Stomach (tissue), 8 donors: ENCODE measurements at regions not wholly inside any gene's neighbourhood (a gene's known extent, or its start where the extent isn't known, plus 50 kb on each side); places are given as distances from the start of the nearest gene placed in this dataset.

ENCODE experiments used
- DNase-seq, 2 donors: peaks; one replicate each; pipeline versions ENCODE4 v3.0.0 to v3.0.0-alpha.2; 2013 to 2019
- H3K27ac ChIP-seq, 5 donors: fragments of 200-600 bp in 4 of 5; sonication (generic) in 4 of 5; one replicate each; pipeline ENCODE4 v1.5.1; 2013 to 2019; ENCODE audit warnings: mild to moderate bottlenecking in 1 of 5, moderate library complexity in 1 of 5
- H3K27me3 ChIP-seq, 3 donors: fragments of 200-600 bp; sonication (generic); one replicate each; pipeline ENCODE4 v1.5.1; 2017 to 2019; ENCODE audit warnings: mixed run types in 1 of 3
- H3K36me3 ChIP-seq, 4 donors: fragments of 200-600 bp; sonication (generic); 1 replicate in 3 of 4; 2 replicates in 1 of 4; pipeline ENCODE4 v1.5.1; 2016 to 2019
- H3K4me1 ChIP-seq, 4 donors: fragments of 200-600 bp; sonication (generic); one replicate each; pipeline ENCODE4 v1.5.1; 2016 to 2019
- H3K4me3 ChIP-seq, 4 donors: fragments of 200-600 bp; sonication (generic) in 3 of 4; one replicate each; pipeline ENCODE4 v1.5.1; 2016 to 2019; ENCODE audit warnings: mild to moderate bottlenecking in 1 of 4
- H3K9me3 ChIP-seq, 4 donors: fragments of 200-600 bp; sonication (generic); one replicate each; pipeline ENCODE4 v1.5.1; 2016 to 2019
- EP300 ChIP-seq: sonication (generic); formaldehyde crosslinking; IDR thresholded peaks from one replicate; pipeline ENCODE4 v1.6.1; 2017; ENCODE audit warnings: antibody characterized with exemption
- POLR2A ChIP-seq, 4 donors: fragments of 450-650 bp; IDR thresholded peaks; one replicate each; pipeline ENCODE4 v1.6.1; 2016; ENCODE audit warnings: antibody characterized with exemption in 4 of 4, control low read depth in 2 of 4, mild to moderate bottlenecking in 1 of 4, moderate library complexity in 1 of 4
- POLR2AphosphoS5 ChIP-seq, 3 donors: sonication (generic); formaldehyde crosslinking; IDR thresholded peaks; one replicate each; pipeline ENCODE4 v1.6.1; 2016; ENCODE audit warnings: antibody characterized with exemption in 3 of 3
- WGBS, 5 donors: extraction: QIAGEN DNeasy Blood & Tissue Kit in 3 of 5; methylation state at CpG; one replicate each; pipeline versions ENCODE4 v1.1.5 to v1.1.7; 2013 to 2018; 5-methylcytosine and 5-hydroxymethylcytosine counted together
- intact Hi-C: fragments of 100-400 bp; cut with DNase I; formaldehyde crosslinking; loops from one replicate; pipeline ENCODE4 v1.15.1; 2023; ENCODE audit warnings: low total_unique reads
- TF ChIP-seq, protein P1 (sequence below), 7 experiments: fragments of 450-650 bp in 4 of 7; fragments of 200-600 bp in 3 of 7; sonication (generic) in 3 of 7; IDR thresholded peaks; one replicate each; pipeline ENCODE4 v1.5.1; 2016 to 2019; ENCODE audit warnings: antibody characterized with exemption in 7 of 7, control low read depth in 2 of 7, mild to moderate bottlenecking in 1 of 7
- donor health status: healthy with polysubstance abuse.
- donor health status: Bipolar disorder and iron deficiency.
- donor health status: healthy.

GRCh38 chr2:35428548-35428947 is 927.0 kb upstream of the CRIM1 start:
- Histone ChIP-seq H3K27ac (no peak overlapping the region), H3K9me3 (no peaks in the 10 kb centered on the region), H3K27me3 (no peaks in the 10 kb centered on the region), H3K4me3 (no peak overlapping the region), H3K4me1 (no peaks in the 10 kb centered on the region), H3K36me3 (no peaks in the 10 kb centered on the region)
- DNase-seq, result peak; percentile 32 to 58
- 67 to 89% (median 75%) methylated on average over 1 of the region's 1 CpG for WGBS, 5 donors
- intact Hi-C loops, result no loop called here
- TF ChIP-seq POLR2AphosphoS5 (IDR thresholded peaks at IDR 0.05), result no peak
- TF ChIP-seq, protein P1, sequence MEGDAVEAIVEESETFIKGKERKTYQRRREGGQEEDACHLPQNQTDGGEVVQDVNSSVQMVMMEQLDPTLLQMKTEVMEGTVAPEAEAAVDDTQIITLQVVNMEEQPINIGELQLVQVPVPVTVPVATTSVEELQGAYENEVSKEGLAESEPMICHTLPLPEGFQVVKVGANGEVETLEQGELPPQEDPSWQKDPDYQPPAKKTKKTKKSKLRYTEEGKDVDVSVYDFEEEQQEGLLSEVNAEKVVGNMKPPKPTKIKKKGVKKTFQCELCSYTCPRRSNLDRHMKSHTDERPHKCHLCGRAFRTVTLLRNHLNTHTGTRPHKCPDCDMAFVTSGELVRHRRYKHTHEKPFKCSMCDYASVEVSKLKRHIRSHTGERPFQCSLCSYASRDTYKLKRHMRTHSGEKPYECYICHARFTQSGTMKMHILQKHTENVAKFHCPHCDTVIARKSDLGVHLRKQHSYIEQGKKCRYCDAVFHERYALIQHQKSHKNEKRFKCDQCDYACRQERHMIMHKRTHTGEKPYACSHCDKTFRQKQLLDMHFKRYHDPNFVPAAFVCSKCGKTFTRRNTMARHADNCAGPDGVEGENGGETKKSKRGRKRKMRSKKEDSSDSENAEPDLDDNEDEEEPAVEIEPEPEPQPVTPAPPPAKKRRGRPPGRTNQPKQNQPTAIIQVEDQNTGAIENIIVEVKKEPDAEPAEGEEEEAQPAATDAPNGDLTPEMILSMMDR (IDR thresholded peaks at IDR 0.05), result peak in 2 of 7 experiments; percentile 19 to 29

- Histone ChIP-seq H3K27ac (no peak overlapping the region), H3K4me1 (no peaks in the 10 kb centered on the region), H3K27me3 (no peaks in the 10 kb centered on the region), H3K36me3 (no peaks in the 10 kb centered on the region), H3K9me3 (no peaks in the 10 kb centered on the region), H3K4me3 (no peak overlapping the region)
- TF ChIP-seq POLR2AphosphoS5 (IDR thresholded peaks at IDR 0.05) (no peak), POLR2A (IDR thresholded peaks at IDR 0.05) (no peak), EP300 (no peak)
- TF ChIP-seq, protein P1 (IDR thresholded peaks at IDR 0.05), result no peak
- intact Hi-C loops, result no loop called here
- 77 to 92% (median 90%) methylated on average over 1 of the region's 1 CpG for WGBS, 5 donors
- no peak for DNase-seq
Measured at GRCh38 chr2:35421485-35421884, 934.1 kb upstream of the CRIM1 start.

DNA sequence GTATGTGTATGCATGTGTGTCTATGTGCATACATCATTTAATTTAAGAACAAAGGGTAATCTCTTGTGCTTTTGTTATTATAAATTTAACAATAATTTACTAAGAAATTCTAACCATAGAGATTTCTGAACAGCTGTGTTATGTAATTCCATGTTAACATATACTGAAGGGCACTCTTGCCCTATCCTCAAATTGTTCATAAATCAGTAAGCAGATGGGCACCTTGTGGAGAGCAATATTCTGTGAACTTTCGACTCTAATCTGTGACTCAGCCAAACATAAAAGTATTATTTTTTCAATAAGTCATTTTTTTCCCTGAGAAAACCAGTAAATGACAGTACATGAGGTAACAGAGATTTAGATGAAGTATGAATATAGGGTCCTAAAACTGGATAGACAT is 938.3 kb upstream of the CRIM1 start:
- DNase-seq, result no peak
- Histone ChIP-seq H3K27ac (no peak overlapping the region), H3K27me3 (no peaks in the 10 kb centered on the region), H3K9me3 (no peaks in the 10 kb centered on the region), H3K4me3 (no peak overlapping the region), H3K4me1 (no peaks in the 10 kb centered on the region), H3K36me3 (no peaks in the 10 kb centered on the region)
- intact Hi-C loops, result no loop called here
- TF ChIP-seq POLR2A (IDR thresholded peaks at IDR 0.05) (no peak), EP300 (no peak), POLR2AphosphoS5 (IDR thresholded peaks at IDR 0.05) (no peak)
- TF ChIP-seq, protein P1 (IDR thresholded peaks at IDR 0.05), result no peak
- 0 to 37% (median 32%) methylated on average over 1 of the region's 1 CpG for WGBS, 5 donors

- WGBS, 5 donors, result 52 to 70% (median 54%) methylated on average over 2 of the region's 2 CpGs
- no peaks in the 10 kb centered on the region for H3K9me3 ChIP-seq
- H3K4me3 ChIP-seq, result no peak overlapping the region
- no peaks in the 10 kb centered on the region for H3K36me3 ChIP-seq
- no peaks in the 10 kb centered on the region for H3K27me3 ChIP-seq
- no peaks in the 10 kb centered on the region for H3K4me1 ChIP-seq
- intact Hi-C loops, result no loop called here
- TF ChIP-seq POLR2AphosphoS5 (IDR thresholded peaks at IDR 0.05), result no peak
- TF ChIP-seq, protein P1 (IDR thresholded peaks at IDR 0.05), result no peak
- no peak for TF ChIP-seq POLR2A (IDR thresholded peaks at IDR 0.05)
- no peak for TF ChIP-seq EP300
- no peak overlapping the region for H3K27ac ChIP-seq
- DNase-seq, result peak in 1 of 2 donors; percentile 8
Measured at GRCh38 chr2:35416391-35417140, 939.0 kb upstream of the CRIM1 start.
